ENCODE measurements at regions not wholly inside any gene's neighbourhood (a gene's known extent, or its start where the extent isn't known, plus 50 kb on each side); places are given as distances from the start of the nearest gene placed in this dataset.

DNA sequence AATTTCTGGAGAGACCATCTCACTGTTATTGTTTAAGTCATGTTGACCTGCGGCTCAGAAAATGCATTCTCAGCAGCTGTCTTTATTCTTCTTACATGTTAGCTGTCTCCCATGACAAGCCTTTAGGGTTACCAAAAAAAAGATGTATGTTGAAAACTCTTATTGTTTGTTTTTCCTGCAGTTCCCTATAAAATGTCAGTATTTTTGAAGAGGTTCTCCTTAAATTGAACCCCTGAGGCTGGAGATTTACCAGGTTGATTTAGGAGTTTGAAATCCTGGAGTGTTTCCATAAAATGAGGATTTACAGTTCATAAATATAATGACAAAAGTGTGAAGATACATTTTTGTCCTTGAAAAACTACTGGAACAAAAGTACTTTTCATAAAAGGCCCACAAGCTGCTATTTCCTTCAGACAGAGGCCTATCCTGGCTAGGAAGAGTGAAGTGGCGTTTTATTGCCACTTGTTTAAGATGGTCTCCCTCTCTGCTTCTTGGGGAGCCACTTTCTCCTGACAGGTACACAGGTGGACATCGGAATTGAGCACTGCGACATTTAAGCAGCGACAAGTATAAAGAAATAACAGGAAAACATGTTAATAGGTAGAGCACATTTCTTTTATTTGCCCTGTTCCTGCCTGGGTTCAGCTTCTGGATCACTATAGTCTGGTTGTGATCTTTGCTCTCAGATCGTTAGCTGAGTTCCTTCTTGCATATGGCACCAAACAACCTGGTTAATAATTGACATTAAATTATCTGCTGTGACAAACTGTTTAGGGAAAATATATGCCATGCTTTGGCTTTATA, 344.8 kb upstream of the RPS23 start:
- no peak for DNase-seq (ENCODE audit: low read depth in 2 of 3, low spot score in 2 of 3)

GRCh38 chr5:82622205-82622604, 344.1 kb upstream of the RPS23 start:
- DNase-seq (ENCODE audit: low read depth in 2 of 3, low spot score in 2 of 3), result no peak

DNA sequence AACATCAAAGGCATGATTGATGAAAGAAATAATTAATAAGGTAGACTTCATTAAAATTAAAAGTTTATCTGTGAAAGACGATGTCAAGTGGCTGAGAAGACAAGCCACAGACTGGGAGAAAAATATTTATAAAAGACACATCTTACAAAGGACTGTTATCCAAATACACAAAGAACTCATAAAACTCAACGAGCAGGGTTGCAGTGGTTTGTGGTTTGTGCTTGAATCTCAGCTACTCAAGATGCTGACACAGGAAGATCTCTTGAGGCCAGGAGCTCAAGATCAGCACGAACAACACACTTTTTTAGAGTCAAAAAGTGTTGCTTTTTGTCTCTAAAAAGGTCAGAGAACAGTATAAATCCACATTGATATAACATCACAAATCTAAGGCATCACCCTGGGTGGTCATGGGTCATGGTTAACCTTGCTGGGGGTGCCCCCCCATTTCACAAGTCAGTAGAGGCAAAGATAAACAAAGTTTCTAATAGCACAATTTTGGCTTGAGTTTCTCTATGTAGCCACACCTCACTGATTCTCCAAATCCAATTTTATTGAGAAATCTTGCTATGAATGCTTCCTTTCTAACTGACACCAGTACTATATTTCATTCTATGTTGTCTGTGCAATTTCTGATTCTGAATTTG, 342.9 kb upstream of the RPS23 start:
- no peak for DNase-seq (ENCODE audit: low read depth in 2 of 3, low spot score in 2 of 3)

DNA sequence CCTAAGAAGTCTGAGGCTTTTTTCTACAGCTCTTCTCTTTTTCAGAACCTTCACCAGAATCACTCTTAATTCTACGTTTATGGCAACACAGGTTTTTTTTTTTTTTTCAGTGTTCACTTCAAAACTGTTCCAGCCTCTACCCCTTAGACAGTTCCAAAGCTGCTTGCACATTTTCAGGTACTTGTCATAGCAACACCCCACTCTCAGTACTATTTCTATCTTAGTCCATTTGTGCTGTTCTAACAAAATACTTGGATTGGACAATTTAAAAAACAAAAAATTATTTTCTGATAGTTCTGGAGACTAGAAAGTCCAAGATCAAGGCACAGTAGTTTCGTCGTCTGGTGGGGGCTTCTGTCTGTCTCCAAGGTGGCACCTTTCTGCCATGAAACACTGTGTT, 340.9 kb upstream of the RPS23 start:
- no peak for DNase-seq (ENCODE audit: low read depth in 2 of 3, low spot score in 2 of 3)

DNA sequence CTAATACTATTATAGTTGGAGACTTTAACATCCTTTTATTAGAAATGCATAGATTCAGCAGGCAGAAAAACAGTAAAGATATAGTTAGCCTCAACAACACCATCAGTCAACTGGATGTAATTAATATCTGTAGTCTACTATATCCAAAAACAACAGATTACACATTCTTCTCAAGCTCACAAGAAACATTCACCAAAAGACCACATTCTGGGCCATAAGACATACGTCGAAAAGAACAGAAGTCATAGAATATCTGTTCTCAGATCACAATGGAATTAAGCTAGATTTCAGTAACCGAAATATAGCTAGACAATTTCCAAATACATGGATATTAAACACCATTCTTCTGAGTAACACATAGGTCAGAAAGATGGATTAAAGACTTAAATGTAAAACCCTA, 336.6 kb upstream of the RPS23 start:
- no peak for DNase-seq (ENCODE audit: low read depth in 2 of 3, low spot score in 2 of 3)

DNA sequence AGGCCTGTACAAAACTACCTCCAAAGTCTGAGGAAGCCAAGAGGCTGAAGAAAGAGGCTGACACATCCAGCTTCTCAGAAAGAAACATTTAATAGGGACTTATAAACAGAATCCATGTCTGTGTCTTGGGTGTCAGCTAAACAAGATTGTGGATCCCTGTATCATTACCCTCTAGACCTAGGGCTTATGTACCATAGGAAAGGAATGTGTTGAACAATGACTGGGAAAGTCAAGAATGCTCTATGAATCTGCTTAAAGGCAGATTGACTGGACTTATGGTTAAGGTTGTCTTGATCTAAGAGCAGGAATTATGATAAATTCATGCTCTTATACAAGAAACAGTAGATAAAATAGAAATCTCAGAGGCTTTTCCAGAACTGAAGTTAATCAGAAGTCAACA, 335.7 kb upstream of the RPS23 start:
- DNase-seq (ENCODE audit: low read depth in 2 of 3, low spot score in 2 of 3), result no peak

- DNase-seq (ENCODE audit: low read depth in 2 of 3, low spot score in 2 of 3), result no peak
Measured at GRCh38 chr5:82610686-82611085, 332.5 kb upstream of the RPS23 start.

GRCh38 chr5:82605441-82605973, 327.4 kb upstream of the RPS23 start:
- DNase-seq (ENCODE audit: low read depth in 2 of 3, low spot score in 2 of 3), result no peak

DNA sequence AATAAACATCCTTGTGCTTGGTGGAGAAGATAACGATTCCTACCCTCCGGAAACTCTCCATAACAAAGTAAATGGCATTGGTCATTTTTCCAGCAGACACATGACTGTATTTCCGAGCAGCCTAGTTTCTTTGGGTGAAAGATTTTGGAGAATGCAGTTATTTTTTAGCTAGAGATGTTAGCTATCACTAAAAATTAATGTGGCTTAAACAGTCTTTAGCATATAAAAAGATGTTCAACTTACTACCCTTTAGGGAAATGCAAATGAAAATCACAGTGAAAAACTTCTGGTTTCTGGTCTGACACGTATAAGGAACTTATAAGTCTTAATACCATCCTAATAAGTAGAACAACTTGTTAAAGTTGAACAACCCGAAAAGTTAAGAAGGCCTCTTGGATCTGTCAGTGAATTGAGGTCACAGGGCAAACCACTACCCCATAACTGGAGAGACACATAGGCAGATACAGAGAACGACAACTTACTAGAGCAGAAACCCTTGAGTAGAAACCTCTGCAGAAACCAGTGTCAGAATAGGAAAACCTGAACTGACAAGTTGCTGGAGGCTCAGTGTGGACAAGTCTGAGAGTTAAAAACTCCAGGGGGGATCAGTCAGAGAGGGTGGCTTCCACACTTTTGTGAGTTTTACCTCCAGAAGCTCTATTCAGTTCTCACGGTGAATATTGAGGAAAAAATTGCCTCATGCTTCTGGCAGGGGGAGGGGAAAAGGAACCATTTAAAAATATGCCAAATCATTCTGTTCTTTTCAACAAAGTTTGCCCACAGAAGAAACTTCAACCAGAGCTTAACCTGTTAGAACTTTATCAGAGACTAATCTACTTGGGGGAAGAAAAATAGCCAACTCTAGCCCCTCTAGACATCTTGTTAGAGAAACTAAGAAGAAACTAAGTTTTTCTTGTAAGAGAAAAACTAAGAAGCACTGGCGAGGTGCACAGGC, 325.2 kb upstream of the RPS23 start:
- DNase-seq (ENCODE audit: low read depth in 2 of 3, low spot score in 2 of 3), result peak in 2 of 3 donors; percentile 1 to 4

DNA sequence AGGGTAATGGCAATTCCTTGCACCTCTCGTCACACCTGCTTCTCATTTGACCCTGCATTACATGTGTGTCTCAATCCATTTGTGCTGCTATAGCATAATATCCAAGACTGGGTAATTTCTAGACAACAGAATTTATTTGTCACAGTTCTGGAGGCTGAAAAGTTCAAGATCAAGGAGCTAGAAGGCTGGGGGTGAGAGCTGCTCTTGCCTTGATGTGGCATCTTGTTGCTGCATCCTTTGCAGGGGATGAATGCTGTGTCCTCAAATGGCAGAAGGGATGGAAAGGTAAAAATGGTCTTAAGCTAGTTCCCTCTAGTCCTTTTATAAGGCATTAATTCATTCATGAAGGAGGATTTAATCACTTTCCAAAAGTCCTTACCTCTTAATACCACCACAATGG, 323.7 kb upstream of the RPS23 start:
- no peak for DNase-seq (ENCODE audit: low read depth in 2 of 3, low spot score in 2 of 3)

- no peak for DNase-seq (ENCODE audit: low read depth in 2 of 3, low spot score in 2 of 3)
Measured at GRCh38 chr5:82601077-82601476, 322.9 kb upstream of the RPS23 start.

DNA sequence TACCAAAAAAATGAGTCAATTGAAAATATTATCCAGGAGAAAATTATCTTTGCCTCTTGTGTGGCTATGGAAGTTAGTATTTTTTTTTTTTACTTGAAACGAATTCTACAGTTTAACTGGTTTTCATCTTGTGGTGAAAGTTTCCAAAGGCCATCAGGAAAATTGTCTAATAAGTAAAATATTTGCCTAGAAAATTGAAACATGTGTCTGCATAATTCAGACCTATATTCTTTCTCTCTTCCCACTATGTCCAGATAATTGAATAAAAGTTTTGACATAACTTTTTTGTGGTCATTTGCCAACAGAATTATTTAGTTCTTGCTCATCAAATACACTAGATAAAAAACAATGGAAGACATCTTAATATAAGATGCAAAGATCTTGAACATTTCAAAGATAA, 321.5 kb upstream of the RPS23 start:
- DNase-seq (ENCODE audit: low read depth in 2 of 3, low spot score in 2 of 3), result no peak

DNA sequence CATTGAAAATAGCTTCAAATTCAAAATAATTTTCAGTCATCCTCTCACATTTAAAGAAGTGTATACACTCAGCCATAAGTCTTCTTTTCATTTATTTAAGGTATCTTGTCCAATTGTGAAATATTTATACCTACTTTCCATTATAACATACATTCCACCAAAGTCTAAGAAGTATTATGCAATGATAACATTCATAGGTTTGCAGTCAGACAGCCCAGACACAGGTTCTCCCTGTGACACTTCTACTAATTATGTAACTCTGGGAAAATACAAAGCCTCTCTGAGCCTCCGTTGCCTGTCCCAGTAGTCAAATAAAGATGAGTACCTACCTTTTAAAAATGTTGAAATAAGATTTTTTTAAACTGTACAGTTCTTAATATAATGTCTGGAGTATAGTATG, 320.9 kb upstream of the RPS23 start:
- DNase-seq (ENCODE audit: low read depth in 2 of 3, low spot score in 2 of 3), result no peak

GRCh38 chr5:82597437-82597836, 319.3 kb upstream of the RPS23 start:
- DNase-seq (ENCODE audit: low read depth in 2 of 3, low spot score in 2 of 3), result no peak

- DNase-seq (ENCODE audit: low read depth in 2 of 3, low spot score in 2 of 3), result no peak
Measured at GRCh38 chr5:82596451-82596850, 318.3 kb upstream of the RPS23 start.

DNA sequence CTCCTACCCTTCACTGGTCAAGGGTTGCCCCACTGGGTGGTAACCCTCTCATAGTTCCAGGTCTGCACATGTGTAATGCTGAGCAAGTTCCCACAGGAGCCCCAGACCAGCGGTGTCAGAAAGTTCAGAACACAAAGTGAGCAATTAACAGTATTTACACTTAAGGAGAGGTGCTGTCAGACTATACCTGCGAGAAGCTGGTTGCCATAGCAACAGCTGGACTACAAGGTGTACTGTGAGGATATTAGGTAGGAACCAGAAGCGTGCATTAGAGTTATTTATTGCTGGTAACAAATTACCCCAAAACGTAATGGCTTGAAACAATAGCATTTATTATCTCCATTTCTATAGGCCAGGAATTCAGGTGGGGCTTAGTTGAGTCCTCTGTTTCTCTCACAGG, 317.0 kb upstream of the RPS23 start:
- no peak for DNase-seq (ENCODE audit: low read depth in 2 of 3, low spot score in 2 of 3)

DNA sequence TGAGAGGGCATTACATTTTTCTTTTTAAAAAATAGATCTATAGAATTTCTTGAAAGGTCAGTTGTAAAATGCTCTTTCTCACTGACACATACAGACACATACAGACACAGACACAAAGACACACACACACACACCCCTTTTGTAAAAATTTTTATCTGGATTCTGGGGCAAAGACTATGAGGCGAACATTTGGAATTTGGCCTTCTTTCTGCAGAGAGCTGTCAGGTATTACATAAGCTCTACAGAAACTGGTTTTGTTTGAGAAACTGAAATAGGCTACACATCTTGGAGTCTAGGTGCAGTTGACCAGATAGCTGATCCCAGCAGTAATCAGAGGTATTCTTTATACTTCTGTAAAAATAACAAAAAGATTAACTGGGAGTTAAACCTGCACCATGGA, 315.9 kb upstream of the RPS23 start:
- DNase-seq (ENCODE audit: low read depth in 2 of 3, low spot score in 2 of 3), result no peak

- DNase-seq (ENCODE audit: low read depth in 2 of 3, low spot score in 2 of 3), result no peak
Measured at GRCh38 chr5:82593481-82593880, 315.3 kb upstream of the RPS23 start.

GRCh38 chr5:82591021-82591515, 312.9 kb upstream of the RPS23 start:
- no peak for DNase-seq (ENCODE audit: low read depth in 2 of 3, low spot score in 2 of 3)

GRCh38 chr5:82590112-82590511, 312.0 kb upstream of the RPS23 start:
- DNase-seq (ENCODE audit: low read depth in 2 of 3, low spot score in 2 of 3), result no peak
